ENCODE measurements at regions not wholly inside any gene's neighbourhood (a gene's known extent, or its start where the extent isn't known, plus 50 kb on each side); places are given as distances from the start of the nearest gene placed in this dataset.

GRCh38 chr15:25246641-25247406 lies 192.0 kb downstream of the UBE3A start:
- no peak for TF ChIP-seq EZH2 (IDR thresholded peaks at IDR 0.05; ENCODE audit: insufficient read depth, poor library complexity, severe bottlenecking)
- no peak for TF ChIP-seq EZH2phosphoT487 (IDR thresholded peaks at IDR 0.05; ENCODE audit: insufficient read depth, low read depth)
